K562 (cell line): ENCODE measurements at regions not wholly inside any gene's neighbourhood (a gene's known extent, or its start where the extent isn't known, plus 50 kb on each side); places are given as distances from the start of the nearest gene placed in this dataset.

Source experiments
- ATAC-seq: fragments of 200-7000 bp; cut with Tn5 transposase; 3 replicates; pipeline ENCODE4 v1.9.1; 2020; ENCODE audit warnings: moderate library complexity
- BruUV-seq: library from RNA; stranded (reverse); fragments of 400-500 nt; replicated peaks from 2 replicates; lab custom pipeline; 2021; lab: Mats Ljungman, UMichigan
- CTCF ChIA-PET: fragments of 300-600 bp; formaldehyde crosslinking; extraction: SDS; loops from one replicate; lab custom pipeline; 2021; ENCODE audit warnings: low intra/inter-chr PET ratio; lab: Yijun Ruan, JAX
- POLR2A ChIA-PET: fragments of 300-600, 350-650 bp; sonication (Branson Sonifier 250); formaldehyde crosslinking; extraction: SDS; loops from one replicate; lab custom pipeline; 2021; ENCODE audit warnings: antibody characterized with exemption, inconsistent platforms; lab: Yijun Ruan, JAX
- DNase-seq, 4 experiments: peaks; one replicate each; pipeline versions ENCODE4 v3.0.0 to v3.0.0-alpha.2; 2011 to 2018; ENCODE audit warnings: low spot score in 3 of 4, mixed read lengths in 3 of 4; ENCODE audit errors: extremely low read depth in 1 of 4
- FAIRE-seq: peaks from 2 replicates; lab custom pipeline; 2011; peaks lifted over from hg19 to GRCh38; lab: Jason Lieb, UNC
- H2AFZ ChIP-seq: 2 replicates; pipeline ENCODE4 v1.6.0; 2011; ENCODE audit warnings: low read depth, low read length, control low read depth, inconsistent platforms
- H3K27ac ChIP-seq: fragments of 200-600 bp; 3 replicates; pipeline ENCODE4 v1.8.0; 2011; ENCODE audit warnings: low read depth, mild to moderate bottlenecking, control low read depth, inconsistent platforms, low read length, moderate library complexity, mixed read lengths; ENCODE audit errors: extremely low read depth
- H3K27me3 ChIP-seq, 2 experiments: fragments of 300-600 bp in 1 of 2; 2 replicates in 1 of 2; 3 replicates in 1 of 2; pipeline versions ENCODE4 v1.6.0 to v1.8.0; 2011; ENCODE audit warnings: inconsistent platforms in 2 of 2, low read length in 2 of 2, mild to moderate bottlenecking in 1 of 2, mixed read lengths in 1 of 2, moderate library complexity in 1 of 2; ENCODE audit not compliant: control insufficient read depth in 2 of 2, insufficient read depth in 2 of 2
- H3K36me3 ChIP-seq: fragments of 300-600 bp; 3 replicates; pipeline ENCODE4 v1.8.0; 2011; ENCODE audit warnings: mild to moderate bottlenecking, low read length, inconsistent platforms; ENCODE audit not compliant: control insufficient read depth, insufficient read depth
- H3K4me1 ChIP-seq, 2 experiments: fragments of 200-600 bp in 1 of 2; replicated peaks in 1 of 2; 2 replicates in 1 of 2; 3 replicates in 1 of 2; pipeline versions ENCODE4 v1.5.1 to v1.8.0; 2011; ENCODE audit warnings: inconsistent platforms in 2 of 2, low read length in 2 of 2, mild to moderate bottlenecking in 1 of 2, mixed read lengths in 1 of 2, moderate library complexity in 1 of 2; ENCODE audit not compliant: control insufficient read depth in 2 of 2, insufficient read depth in 2 of 2
- H3K4me2 ChIP-seq: 2 replicates; pipeline ENCODE4 v1.6.1; 2011; ENCODE audit warnings: low read length, control low read depth, inconsistent platforms, mixed read lengths; ENCODE audit not compliant: insufficient read depth
- H3K4me3 ChIP-seq: fragments of 200-600 bp; sonication (generic), shearing (Covaris generic); 2 replicates; pipeline ENCODE4 v1.5.1; 2016; ENCODE audit warnings: control low read depth, inconsistent platforms
- H3K79me2 ChIP-seq: fragments of 200-600 bp; 3 replicates; pipeline ENCODE4 v1.8.0; 2011; ENCODE audit warnings: low read length, inconsistent platforms; ENCODE audit not compliant: control insufficient read depth, insufficient read depth
- H3K9ac ChIP-seq, 2 experiments: 2 replicates each; pipeline versions ENCODE4 v1.6.0 to v1.6.1; 2011; ENCODE audit warnings: low read depth in 2 of 2, low read length in 2 of 2, control low read depth in 1 of 2, inconsistent platforms in 1 of 2, mild to moderate bottlenecking in 1 of 2, mixed read lengths in 1 of 2; ENCODE audit not compliant: insufficient read depth in 1 of 2
- H3K9me1 ChIP-seq: one replicate; pipeline ENCODE4 v1.6.0; 2011; ENCODE audit warnings: inconsistent platforms, mild to moderate bottlenecking, low read length, moderate library complexity; ENCODE audit not compliant: control insufficient read depth, insufficient read depth
- H3K9me3 ChIP-seq: replicated peaks from 2 replicates; pipeline ENCODE4 v1.5.1; 2011; ENCODE audit warnings: low read depth, low read length, inconsistent platforms; ENCODE audit not compliant: control insufficient read depth, insufficient read depth
- H4K20me1 ChIP-seq: replicated peaks from 2 replicates; pipeline ENCODE4 v1.6.1; 2011; ENCODE audit warnings: low read length, inconsistent platforms, mixed read lengths; ENCODE audit not compliant: control insufficient read depth, insufficient read depth
- C11orf30 ChIP-seq: fragments of 450-650 bp; IDR thresholded peaks from 2 replicates; pipeline ENCODE4 v1.6.1; 2016; ENCODE audit warnings: low read depth, mild to moderate bottlenecking
- CCNT2 ChIP-seq: IDR thresholded peaks from 2 replicates; pipeline ENCODE4 v1.6.1; 2011; ENCODE audit warnings: borderline replicate concordance, low read depth, mild to moderate bottlenecking, moderate library complexity, mixed read lengths, low read length; ENCODE audit not compliant: insufficient read length; ENCODE audit errors: extremely low read depth
- CHCHD3 ChIP-seq: fragments of 250-450 bp; sonication (Bioruptor Pico); IDR thresholded peaks from 2 replicates; pipeline ENCODE4 v2.1.2; 2022; ENCODE audit warnings: mild to moderate bottlenecking
- FOXA3 ChIP-seq, 2 experiments: fragments of 450-650 bp in 1 of 2; sonication (generic) in 1 of 2; formaldehyde crosslinking; IDR thresholded peaks in 1 of 2; conservative IDR thresholded peaks in 1 of 2; 2 replicates each; pipeline versions ENCODE4 v1.4.0 to v1.8.0; 2020 to 2022; ENCODE audit warnings: mild to moderate bottlenecking in 2 of 2, missing genetic modification reagents in 1 of 2
- FUS ChIP-seq: fragments of 200-400 bp; formaldehyde crosslinking; optimal IDR thresholded peaks from 2 replicates; pipeline ENCODE3; 2017; ENCODE audit warnings: low read depth, low read length
- HMGXB4 ChIP-seq: sonication (generic); formaldehyde crosslinking; IDR thresholded peaks from 2 replicates; pipeline ENCODE4 v1.8.1; 2023; ENCODE audit warnings: mild to moderate bottlenecking, missing genetic modification reagents
- ILF3 ChIP-seq: fragments of 450-650 bp; IDR thresholded peaks from 2 replicates; pipeline ENCODE4 v1.6.1; 2018; ENCODE audit warnings: antibody characterized with exemption, mild to moderate bottlenecking, moderate library complexity, borderline replicate concordance
- L3MBTL2 ChIP-seq: fragments of 450-650 bp; IDR thresholded peaks from 2 replicates; pipeline ENCODE4 v1.6.1; 2016; ENCODE audit warnings: mild to moderate bottlenecking, moderate library complexity
- RBM25 ChIP-seq: fragments of 200-400 bp; formaldehyde crosslinking; IDR thresholded peaks from 2 replicates; pipeline ENCODE4 v1.6.1; 2018; ENCODE audit warnings: low read length, low read depth, moderate library complexity; ENCODE audit not compliant: severe bottlenecking
- SFPQ ChIP-seq: fragments of 200-400 bp; formaldehyde crosslinking; IDR thresholded peaks from 2 replicates; pipeline ENCODE4 v1.6.1; 2017; ENCODE audit warnings: mild to moderate bottlenecking, low read depth, low read length, moderate library complexity
- SMAD4 ChIP-seq: fragments of 250-450 bp; sonication (Bioruptor Pico); conservative IDR thresholded peaks from 2 replicates; pipeline ENCODE4 v1.8.0; 2021; ENCODE audit warnings: inconsistent platforms, mild to moderate bottlenecking, moderate library complexity
- SRSF9 ChIP-seq: fragments of 200-400 bp; formaldehyde crosslinking; IDR thresholded peaks from 2 replicates; pipeline ENCODE4 v1.6.1; 2017; ENCODE audit warnings: low read depth, low read length, borderline replicate concordance
- TCF7L2 ChIP-seq: fragments of 150-350 bp; IDR thresholded peaks from 2 replicates; pipeline ENCODE4 v1.6.1; 2016; ENCODE audit warnings: low read depth, mild to moderate bottlenecking, low read length, moderate library complexity
- ZNF551 ChIP-seq: fragments of 250-450 bp; sonication (Bioruptor Pico); IDR thresholded peaks from 2 replicates; pipeline ENCODE4 v1.5.0; 2021; ENCODE audit warnings: mild to moderate bottlenecking, moderate library complexity
- ZNF609 ChIP-seq: sonication (generic); formaldehyde crosslinking; IDR thresholded peaks from 2 replicates; pipeline ENCODE4 v1.8.1; 2023; ENCODE audit warnings: missing genetic modification reagents, mild to moderate bottlenecking, borderline replicate concordance
- ZSCAN29 ChIP-seq: fragments of 450-650 bp; IDR thresholded peaks from 2 replicates; pipeline ENCODE4 v1.6.1; 2017
- in situ Hi-C: fragments of 300-500 bp; cut with MboI; formaldehyde crosslinking; loops from 4 replicates; pipeline ENCODE4 v1.15.0; 2018; ENCODE audit warnings: inconsistent platforms, mixed read lengths
- intact Hi-C: fragments of 100-400 bp; cut with micrococcal nuclease; formaldehyde crosslinking; loops from 2 replicates; pipeline ENCODE4 v1.14.2; 2022

GRCh38 chr7:84363741-84364140 lies 169.2 kb upstream of the SEMA3A start:
- Histone ChIP-seq H3K4me1 (no peaks in the 10 kb centered on the region), H3K9me3 (no peaks in the 10 kb centered on the region), H3K4me2 (no peak overlapping the region), H3K9me1 (no peaks in the 10 kb centered on the region), H3K4me3 (no peak overlapping the region), H2AFZ (no peak overlapping the region), H3K27ac (no peak overlapping the region), H3K9ac (no peak overlapping the region), H3K79me2 (no peaks in the 10 kb centered on the region), H3K27me3 (no peaks in the 10 kb centered on the region), H4K20me1 (no peaks in the 10 kb centered on the region), H3K36me3 (no peaks in the 10 kb centered on the region)
- BruUV-seq, result no TSS peak
- no peak for DNase-seq
- intact Hi-C loops, result no loop called here
- ChIA-PET CTCF (no interaction called here), POLR2A (no interaction called here)
- in situ Hi-C loops, result no loop called here
- no peak for ATAC-seq
- no peak for FAIRE-seq
- TF ChIP-seq ILF3, result no peak
- TF ChIP-seq SRSF9, result no peak
- TF ChIP-seq CHCHD3 (CRISPR knock-in tag), result no peak
- TF ChIP-seq FUS, result no peak
- no peak for TF ChIP-seq ZSCAN29
- TF ChIP-seq ZNF551 (CRISPR knock-in tag), result no peak
- no peak for TF ChIP-seq RBM25
- TF ChIP-seq SMAD4 (CRISPR knock-in tag), result no peak
- TF ChIP-seq SFPQ, result no peak
- TF ChIP-seq FOXA3 (CRISPR knock-in tag; conservative IDR thresholded peaks at IDR 0.05 in 1 of 2, IDR thresholded peaks at IDR 0.05 in 1 of 2), result no peak
- no peak for TF ChIP-seq HMGXB4 (CRISPR knock-in tag)
- no peak for TF ChIP-seq ZNF609 (CRISPR knock-in tag)
- TF ChIP-seq C11orf30, result no peak
- TF ChIP-seq TCF7L2, result no peak
- no peak for TF ChIP-seq CCNT2
- no peak for TF ChIP-seq L3MBTL2
